ENCODE measurements at regions not wholly inside any gene's neighbourhood (a gene's known extent, or its start where the extent isn't known, plus 50 kb on each side); places are given as distances from the start of the nearest gene placed in this dataset.

- Histone ChIP-seq H2AFZ (ENCODE audit: low read depth, low read length, poor library complexity, severe bottlenecking) (no peak overlapping the region), H3K4me3 (replicated peaks in 1 of 2; ENCODE audit: low read depth in 1 of 2, low read length in 2 of 2) (no peak overlapping the region), H3K4me2 (ENCODE audit: low read length) (no peak overlapping the region), H3K36me3 (ENCODE audit: control insufficient read depth in 1 of 2, insufficient read depth in 2 of 2, low read length in 2 of 2) (no peaks in the 10 kb centered on the region), H3K27me3 (ENCODE audit: insufficient read depth, low read length) (no peaks in the 10 kb centered on the region), H3K79me2 (ENCODE audit: insufficient read depth, low read length) (no peaks in the 10 kb centered on the region), H3K9ac (ENCODE audit: low read length) (no peak overlapping the region), H3K4me1 (ENCODE audit: control insufficient read depth in 1 of 2, insufficient read depth in 2 of 2, low read length in 2 of 2) (no peaks in the 10 kb centered on the region), H3K9me2 (ENCODE audit: insufficient read depth) (no peaks in the 10 kb centered on the region), H3K9me3 (ENCODE audit: control insufficient read depth in 1 of 2, insufficient read depth in 1 of 2, low read depth in 1 of 2, low read length in 2 of 2) (no peaks in the 10 kb centered on the region), H3K27ac (ENCODE audit: low read depth, low read length) (no peak overlapping the region), H4K20me1 (ENCODE audit: insufficient read depth) (no peaks in the 10 kb centered on the region)
- ChIA-PET POLR2A (interaction anchor here (0.6 kb wide), 1 partner anchor 11 kb away, joined by 5 read pairs; no protein-coding TSS in a partner anchor), CTCF (no interaction called here), RAD21 (ENCODE audit: low non-redundant PET in 1 of 2, low total read pairs in 2 of 2, uncharacterized antibody in 2 of 2, unreplicated experiment in 2 of 2) (no interaction called here)
- no TSS peak for BruUV-seq (replicated peaks)
- TF ChIP-seq ELF1 (IDR thresholded peaks at IDR 0.05; ENCODE audit: borderline replicate concordance, low read depth) (no peak), YY1 (IDR thresholded peaks at IDR 0.05; ENCODE audit: extremely low read depth, insufficient replicate concordance, low read depth, low read length) (no peak), POLR2A (IDR thresholded peaks at IDR 0.05; ENCODE audit: borderline replicate concordance, extremely low read depth, insufficient read depth, insufficient read length) (no peak), CEBPB (IDR thresholded peaks at IDR 0.05; ENCODE audit: low read depth) (no peak), RAD21 (IDR thresholded peaks at IDR 0.05; ENCODE audit: low read depth) (no peak), EZH2phosphoT487 (IDR thresholded peaks at IDR 0.05; ENCODE audit: borderline replicate concordance) (no peak), ZBTB33 (IDR thresholded peaks at IDR 0.05; ENCODE audit: extremely low read depth, insufficient replicate concordance, low read length) (no peak), ZNF274 (IDR thresholded peaks at IDR 0.05; ENCODE audit: low read depth, low read length) (no peak), ATF3 (IDR thresholded peaks at IDR 0.05) (no peak), JUND (IDR thresholded peaks at IDR 0.05) (no peak), POLR2AphosphoS5 (IDR thresholded peaks at IDR 0.05; ENCODE audit: low read depth, low read length) (no peak), SIN3A (IDR thresholded peaks at IDR 0.05; ENCODE audit: low read depth) (no peak), CBX3 (IDR thresholded peaks at IDR 0.05; ENCODE audit: low read depth) (no peak)
- DNase-seq (ENCODE audit: low read depth, low spot score) (no peak), ATAC-seq (no peak)
- intact Hi-C loops (cut with micrococcal nuclease), result no loop called here
Observed at GRCh38 chr5:96576876-96577275, 85.3 kb upstream of the CAST start.

Measured in HCT116 (cell line).